ENCODE measurements at regions not wholly inside any gene's neighbourhood (a gene's known extent, or its start where the extent isn't known, plus 50 kb on each side); places are given as distances from the start of the nearest gene placed in this dataset.

GRCh38 chr4:108287834-108288413 lies 119.2 kb upstream of the LEF1 start:
- DNase-seq (ENCODE audit: low spot score): no peak
- Histone ChIP-seq H3K9me3 (no peaks in the 10 kb centered on the region), H3K4me3 (no peak overlapping the region), H3K27me3 (replicated peaks; ENCODE audit: insufficient read depth) (no peaks in the 10 kb centered on the region), H3K27ac (no peak overlapping the region), H3K36me3 (no peaks in the 10 kb centered on the region), H3K4me1 (replicated peaks) (no peaks in the 10 kb centered on the region)
- intact Hi-C loops (cut with DNase I): no loop called here
- 16% methylated on average over 1 of the region's 1 CpG for WGBS
- TF ChIP-seq CTCF (IDR thresholded peaks at IDR 0.05): no peak
- TF ChIP-seq POLR2AphosphoS5 (IDR thresholded peaks at IDR 0.05): no peak
- no peak for TF ChIP-seq POLR2A (IDR thresholded peaks at IDR 0.05)

- intact Hi-C loops (cut with DNase I): no loop called here
- Histone ChIP-seq H3K4me1 (replicated peaks) (no peaks in the 10 kb centered on the region), H3K4me3 (no peak overlapping the region), H3K36me3 (no peaks in the 10 kb centered on the region), H3K9me3 (no peaks in the 10 kb centered on the region), H3K27me3 (replicated peaks; ENCODE audit: insufficient read depth) (no peaks in the 10 kb centered on the region), H3K27ac (no peak overlapping the region)
- no peak for TF ChIP-seq POLR2A (IDR thresholded peaks at IDR 0.05)
- no peak for TF ChIP-seq POLR2AphosphoS5 (IDR thresholded peaks at IDR 0.05)
- no peak for TF ChIP-seq CTCF (IDR thresholded peaks at IDR 0.05)
- no peak for DNase-seq (ENCODE audit: low spot score)
Measured at GRCh38 chr4:108280072-108280471, 111.3 kb upstream of the LEF1 start.

DNA sequence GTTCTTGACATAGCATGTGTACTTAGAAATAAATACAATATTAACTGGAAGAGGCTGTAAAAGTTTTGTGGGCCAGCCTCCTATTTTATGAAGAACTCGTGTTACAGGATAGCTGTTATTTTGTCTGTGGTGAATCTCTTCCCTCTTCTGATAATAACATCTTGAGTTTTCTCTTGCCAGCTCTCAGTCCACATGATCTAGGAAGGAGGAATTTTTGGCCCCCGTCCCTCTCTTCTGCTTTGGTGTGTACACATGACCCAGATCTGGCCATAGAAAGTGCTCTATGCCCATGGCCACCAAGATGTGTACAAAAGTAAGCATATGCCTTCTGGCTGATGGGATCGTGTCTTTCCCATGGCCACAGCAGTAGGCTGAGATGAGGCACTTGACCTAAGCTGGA lies 108.0 kb upstream of the LEF1 start:
- DNase-seq (ENCODE audit: low spot score): peak; percentile 53
- WGBS: 14% methylated on average over 3 of the region's 3 CpGs
- TF ChIP-seq CTCF (IDR thresholded peaks at IDR 0.05) (no peak), POLR2AphosphoS5 (IDR thresholded peaks at IDR 0.05) (peak; percentile 60)
- Histone ChIP-seq H3K4me1 (replicated peaks) (no peaks in the 10 kb centered on the region), H3K27me3 (replicated peaks; ENCODE audit: insufficient read depth) (no peaks in the 10 kb centered on the region), H3K4me3 (no peak overlapping the region), H3K9me3 (no peaks in the 10 kb centered on the region), H3K36me3 (no peaks in the 10 kb centered on the region), H3K27ac (no peak overlapping the region)
- intact Hi-C loops (cut with DNase I): no loop called here

DNA sequence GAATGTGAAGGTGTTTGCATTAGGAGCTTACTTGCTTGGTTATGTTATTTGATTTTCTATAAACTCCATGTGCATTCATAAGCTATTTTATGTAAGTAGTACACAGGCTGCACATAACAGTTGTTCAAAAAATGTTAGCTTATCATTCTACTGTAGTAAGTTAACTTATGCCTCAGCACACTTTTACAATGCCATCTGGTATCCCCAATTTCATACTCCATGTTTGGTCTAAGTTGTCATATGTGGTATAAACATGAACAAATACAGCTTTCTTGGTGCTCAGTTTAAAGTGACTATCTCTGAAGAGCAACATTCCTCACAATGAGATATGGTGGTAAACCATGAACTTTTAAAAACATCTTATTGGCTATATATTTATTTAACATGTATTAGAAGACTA lies 104.3 kb upstream of the LEF1 start:
- DNase-seq (ENCODE audit: low spot score): no peak
- no peak for TF ChIP-seq POLR2AphosphoS5 (IDR thresholded peaks at IDR 0.05)
- no peak for TF ChIP-seq CTCF (IDR thresholded peaks at IDR 0.05)
- TF ChIP-seq POLR2A (IDR thresholded peaks at IDR 0.05): no peak
- H3K4me3 ChIP-seq: no peak overlapping the region
- H3K9me3 ChIP-seq: no peaks in the 10 kb centered on the region
- no peaks in the 10 kb centered on the region for H3K4me1 ChIP-seq (replicated peaks)
- H3K27me3 ChIP-seq (replicated peaks; ENCODE audit: insufficient read depth): no peaks in the 10 kb centered on the region
- intact Hi-C loops (cut with DNase I): no loop called here
- H3K27ac ChIP-seq: no peak overlapping the region
- H3K36me3 ChIP-seq: no peaks in the 10 kb centered on the region

DNA sequence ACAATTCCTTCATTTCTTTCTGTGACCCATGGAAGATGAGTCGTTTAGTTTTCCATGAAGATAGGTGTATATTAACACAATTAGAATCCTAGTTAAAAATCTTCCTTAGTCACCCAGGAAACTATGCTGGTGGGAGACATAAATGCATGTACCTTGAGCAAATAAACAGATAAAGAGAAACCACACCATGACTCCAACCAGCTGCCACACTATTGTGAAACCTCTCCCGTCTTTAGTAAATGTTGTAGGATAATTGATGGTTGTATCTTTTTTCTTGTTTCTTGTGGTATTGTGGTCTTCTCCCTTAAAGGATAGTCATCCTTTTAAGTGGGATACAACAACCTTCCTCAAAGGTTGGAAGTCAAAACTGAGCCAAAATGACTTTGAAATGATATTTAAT lies 103.8 kb upstream of the LEF1 start:
- Histone ChIP-seq H3K27ac (no peak overlapping the region), H3K36me3 (no peaks in the 10 kb centered on the region), H3K9me3 (no peaks in the 10 kb centered on the region), H3K27me3 (replicated peaks; ENCODE audit: insufficient read depth) (no peaks in the 10 kb centered on the region), H3K4me3 (no peak overlapping the region), H3K4me1 (replicated peaks) (no peaks in the 10 kb centered on the region)
- intact Hi-C loops (cut with DNase I): no loop called here
- TF ChIP-seq POLR2AphosphoS5 (IDR thresholded peaks at IDR 0.05): no peak
- TF ChIP-seq POLR2A (IDR thresholded peaks at IDR 0.05): no peak
- no peak for TF ChIP-seq CTCF (IDR thresholded peaks at IDR 0.05)
- WGBS: 89% methylated on average over 2 of the region's 2 CpGs
- no peak for DNase-seq (ENCODE audit: low spot score)

Measured in prostate gland (tissue), 2 donors.